ENCODE measurements at regions not wholly inside any gene's neighbourhood (a gene's known extent, or its start where the extent isn't known, plus 50 kb on each side); places are given as distances from the start of the nearest gene placed in this dataset.

DNA sequence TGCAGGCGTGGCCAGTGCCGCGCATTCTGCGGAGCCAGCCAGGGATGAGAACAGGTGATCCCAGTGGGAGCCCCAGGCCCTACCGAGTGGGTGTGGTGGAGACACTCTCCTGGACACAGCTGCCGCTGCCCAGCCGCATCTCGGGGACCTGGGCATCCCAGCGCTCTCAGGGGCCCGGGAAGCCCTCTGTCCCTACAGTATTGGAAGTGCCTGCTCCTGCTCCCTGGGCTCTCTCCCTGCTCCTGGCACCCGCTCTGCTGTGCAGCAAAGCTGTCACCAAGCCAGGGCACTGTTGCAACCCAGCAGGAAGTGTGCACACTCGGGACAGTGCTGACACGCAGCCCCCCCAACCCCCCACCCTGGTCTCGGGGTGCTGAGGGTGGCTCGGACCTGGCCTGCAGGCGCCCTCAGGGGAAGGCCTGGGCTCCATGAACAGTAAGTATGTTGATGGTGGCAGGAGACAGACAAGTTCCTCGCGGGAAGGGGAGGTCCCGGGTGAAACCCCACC, 1177.4 kb upstream of the GBE1 start:
- DNase-seq, result no peak

GRCh38 chr3:82927309-82928253, 1166.1 kb upstream of the GBE1 start:
- DNase-seq, result no peak

DNA sequence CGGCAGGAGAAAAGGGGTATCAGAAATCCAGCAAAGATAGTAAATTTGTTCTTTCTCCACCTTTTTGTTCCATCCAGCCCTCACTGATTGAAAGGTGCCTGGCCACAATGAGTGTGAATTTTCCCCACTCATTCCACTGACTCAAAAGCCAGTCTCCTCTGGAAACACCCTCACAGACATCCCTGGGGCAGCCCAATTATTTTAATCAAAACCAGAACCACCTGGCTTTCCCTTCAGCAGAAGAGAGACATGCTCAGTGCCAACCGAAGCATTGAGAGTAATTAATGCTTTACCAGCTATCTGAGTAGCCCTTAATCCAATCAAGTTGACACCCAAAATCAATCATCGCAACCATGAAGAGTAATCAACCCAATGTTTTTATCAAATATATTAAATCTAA, 1129.6 kb upstream of the GBE1 start:
- DNase-seq, result no peak

DNA sequence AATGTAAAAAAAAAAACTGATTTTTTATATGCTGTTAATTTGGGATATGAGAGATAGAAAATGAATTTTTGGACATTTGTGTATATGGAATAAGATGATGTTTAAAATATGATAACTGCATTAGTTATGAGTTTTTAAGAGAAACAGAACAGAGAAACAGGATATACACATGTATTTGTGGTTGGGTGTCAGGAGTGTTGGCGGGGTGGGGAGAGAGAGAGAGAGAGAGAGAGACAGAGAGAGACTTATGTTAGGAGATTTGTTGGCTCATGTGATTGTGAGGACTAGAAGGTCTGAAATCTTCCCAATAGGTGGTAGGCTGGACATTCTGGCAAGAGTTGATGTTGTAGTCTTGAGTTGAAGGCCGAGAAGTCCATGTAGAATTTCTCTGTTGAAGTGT, 1121.6 kb upstream of the GBE1 start:
- no peak for DNase-seq

DNA sequence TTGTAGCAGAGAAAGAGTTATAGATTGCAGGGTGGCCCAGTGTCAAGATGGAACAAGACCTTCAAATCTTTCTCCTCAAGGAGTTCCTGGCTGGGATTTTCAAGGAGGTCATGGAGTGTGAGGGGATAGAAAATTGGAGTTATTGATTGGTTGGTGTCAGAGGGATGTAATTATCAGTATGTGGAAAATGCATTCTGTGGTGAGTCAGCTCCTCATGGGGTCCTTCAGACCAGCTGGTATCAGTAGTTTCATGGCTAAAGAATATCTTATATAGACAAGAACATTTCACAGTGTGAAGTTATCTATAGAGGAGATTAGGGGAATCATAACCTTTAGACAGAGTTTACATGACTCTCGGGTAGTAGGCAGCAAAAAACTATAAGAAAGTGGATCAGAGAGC, 1114.0 kb upstream of the GBE1 start:
- no peak for DNase-seq

GRCh38 chr3:82839871-82840270, 1078.4 kb upstream of the GBE1 start:
- no peak for DNase-seq

- no peak for DNase-seq
Observed at GRCh38 chr3:82834098-82834497, 1072.7 kb upstream of the GBE1 start.

DNA sequence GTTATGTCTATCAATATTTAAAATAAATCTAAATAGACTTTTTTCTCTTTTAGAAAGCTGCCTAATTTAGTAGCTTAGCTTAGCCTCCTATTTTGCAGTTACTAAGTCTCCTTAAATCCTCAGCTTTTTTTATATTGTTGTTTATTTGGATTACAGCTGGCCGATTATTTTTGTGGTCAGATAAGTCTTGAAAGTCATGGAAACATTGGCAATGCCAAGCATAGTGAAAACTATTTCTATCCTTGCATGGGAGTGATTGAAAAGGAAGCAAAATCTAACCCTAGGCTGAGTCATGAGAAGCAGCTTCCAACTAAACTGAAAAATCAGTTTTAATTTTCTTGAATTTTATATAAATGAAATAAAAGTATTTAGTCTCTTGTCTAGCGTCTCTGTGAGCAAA, 1063.0 kb upstream of the GBE1 start:
- DNase-seq, result no peak

DNA sequence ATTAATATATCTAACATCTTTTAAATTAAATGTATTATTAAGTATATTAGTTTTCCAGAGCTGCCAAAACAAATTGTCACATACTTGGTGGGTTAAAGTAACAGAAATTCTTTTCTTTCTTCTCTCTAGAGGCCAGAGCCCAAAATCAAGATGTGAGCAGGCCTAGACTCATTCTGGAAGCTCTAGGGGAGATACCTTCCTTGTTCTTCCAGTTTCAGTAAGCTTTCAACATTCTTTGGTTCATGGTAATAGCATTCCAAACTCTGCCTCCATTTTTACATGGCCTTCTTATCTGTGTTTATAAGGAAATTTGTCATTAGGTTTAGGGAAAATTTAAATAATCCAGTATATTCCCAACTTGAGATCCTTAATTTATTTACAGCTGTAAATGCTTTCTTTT, 1054.6 kb upstream of the GBE1 start:
- DNase-seq, result no peak

GRCh38 chr3:82815417-82816058, 1054.1 kb upstream of the GBE1 start:
- no peak for DNase-seq

- no peak for DNase-seq
Observed at GRCh38 chr3:82814660-82815059, 1053.2 kb upstream of the GBE1 start.

DNA sequence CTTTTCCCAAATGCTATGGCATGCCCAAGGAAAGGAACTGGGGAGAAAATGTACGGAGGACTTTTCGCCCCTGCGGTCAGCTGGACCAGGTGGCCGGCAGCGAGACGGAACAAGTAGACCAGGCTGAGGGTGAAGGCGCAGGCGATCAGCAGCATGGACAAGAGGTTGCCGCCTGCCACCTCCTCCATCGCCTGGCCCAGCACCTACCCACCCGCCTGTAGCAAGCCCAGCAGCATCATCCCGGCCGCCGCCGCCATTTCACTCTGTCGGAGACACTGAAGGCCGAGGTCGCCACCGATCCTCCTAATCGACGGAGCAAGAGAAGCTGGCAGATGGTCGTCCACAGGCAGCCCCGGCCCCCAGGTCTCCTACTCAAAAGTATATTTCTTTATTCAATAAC, 1046.3 kb upstream of the GBE1 start:
- DNase-seq, result no peak

DNA sequence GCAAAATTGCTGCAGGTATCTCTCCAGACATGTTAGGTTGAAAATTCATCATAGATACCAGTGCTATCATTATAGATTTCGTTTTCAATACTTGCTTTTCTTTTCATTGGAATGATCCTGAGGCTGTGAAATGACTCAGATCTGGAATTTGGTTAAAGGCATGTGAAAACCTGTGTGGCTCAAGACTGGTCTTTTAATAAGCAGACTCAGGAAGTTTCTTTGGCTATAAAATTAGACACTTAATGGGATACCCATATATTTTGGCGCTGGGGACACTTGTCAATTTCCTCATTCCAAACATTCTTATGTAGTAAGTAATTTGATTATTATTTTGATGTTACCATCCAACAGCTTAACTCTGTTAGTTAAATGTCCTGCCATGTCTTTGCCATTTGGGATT, 1041.1 kb upstream of the GBE1 start:
- DNase-seq, result no peak

- DNase-seq, result no peak
Observed at GRCh38 chr3:82800248-82800647, 1038.8 kb upstream of the GBE1 start.

DNA sequence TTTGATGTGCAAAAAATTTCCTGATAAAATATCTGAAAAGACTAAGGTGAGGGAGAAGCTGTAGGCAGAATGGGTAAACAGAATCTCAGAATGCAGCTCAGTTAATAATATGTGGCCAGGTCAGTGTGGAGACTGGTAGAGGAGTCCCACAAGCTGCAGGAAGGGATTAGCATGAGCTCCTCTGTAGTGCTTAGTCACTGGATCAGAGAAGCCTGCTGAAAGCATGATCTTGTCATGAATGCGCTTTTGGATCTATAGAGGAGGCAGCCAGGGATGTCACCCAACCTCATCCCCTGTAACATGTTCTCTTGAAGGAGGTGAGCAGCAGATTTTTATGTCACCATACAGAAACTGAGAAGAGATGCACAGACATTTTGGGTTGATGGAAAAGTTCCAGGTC, 1035.3 kb upstream of the GBE1 start:
- DNase-seq, result no peak

DNA sequence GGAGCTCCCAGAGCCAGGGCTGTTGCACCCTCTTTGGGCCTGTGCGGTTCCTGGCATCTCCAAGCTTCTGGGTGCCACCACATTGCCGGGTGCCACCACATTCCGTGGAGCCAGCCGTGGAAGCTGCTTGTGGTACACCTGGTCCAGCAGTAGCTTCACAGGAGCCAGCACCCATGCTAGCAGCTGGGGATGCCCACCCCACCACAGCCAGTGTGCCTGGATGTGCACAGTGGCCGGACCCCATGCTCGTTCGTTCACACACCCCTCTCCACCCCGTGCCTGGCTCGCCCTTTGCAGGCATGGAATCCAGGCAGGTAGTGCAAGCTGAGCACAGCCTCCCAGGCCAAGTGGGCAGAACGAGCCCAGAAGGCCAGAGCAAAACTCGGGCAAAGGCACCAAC, 1029.8 kb upstream of the GBE1 start:
- no peak for DNase-seq

DNA sequence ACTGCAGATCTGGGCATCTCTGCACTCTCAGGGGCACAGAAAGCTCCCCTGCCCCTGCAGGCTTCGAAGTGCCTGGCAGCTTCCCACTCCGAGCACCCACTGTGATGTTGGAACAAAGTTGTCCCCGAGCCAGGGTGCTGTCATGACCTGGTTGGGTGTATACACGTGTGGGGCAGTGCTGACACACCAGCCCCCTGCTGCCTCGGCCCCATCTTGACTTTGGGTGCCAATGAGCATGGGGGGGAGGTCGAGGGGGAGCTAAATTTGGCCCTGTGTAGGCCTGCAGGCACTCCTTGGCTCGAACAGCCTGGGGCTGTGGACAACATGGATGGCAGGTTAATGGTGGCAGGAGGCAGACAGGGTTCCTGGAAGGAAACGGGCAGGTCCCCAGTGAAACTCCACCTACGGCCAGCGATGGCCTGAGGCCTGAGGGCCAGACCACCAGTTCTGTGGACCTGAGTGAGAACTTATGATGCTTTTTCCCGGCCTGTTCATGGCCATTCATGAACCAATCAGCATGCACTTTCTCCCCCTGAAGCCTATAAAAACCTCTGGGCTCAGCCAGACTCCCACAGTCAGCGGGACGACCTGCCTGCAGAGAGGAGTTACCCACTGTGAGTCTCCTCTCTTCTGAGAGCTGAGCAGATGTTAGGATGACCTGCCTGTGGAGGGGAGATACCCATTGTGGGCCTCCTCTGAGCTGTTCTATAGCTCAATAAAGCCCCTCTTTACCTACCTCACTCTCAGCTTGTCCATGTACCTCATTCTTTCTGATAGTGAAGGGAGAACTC, 1029.1 kb upstream of the GBE1 start:
- no peak for DNase-seq

- no peak for DNase-seq
Observed at GRCh38 chr3:82783194-82783593, 1021.7 kb upstream of the GBE1 start.

- DNase-seq, result no peak
Observed at GRCh38 chr3:82773207-82773606, 1011.8 kb upstream of the GBE1 start.

- no peak for DNase-seq
Observed at GRCh38 chr3:82764521-82764920, 1003.1 kb upstream of the GBE1 start.

DNA sequence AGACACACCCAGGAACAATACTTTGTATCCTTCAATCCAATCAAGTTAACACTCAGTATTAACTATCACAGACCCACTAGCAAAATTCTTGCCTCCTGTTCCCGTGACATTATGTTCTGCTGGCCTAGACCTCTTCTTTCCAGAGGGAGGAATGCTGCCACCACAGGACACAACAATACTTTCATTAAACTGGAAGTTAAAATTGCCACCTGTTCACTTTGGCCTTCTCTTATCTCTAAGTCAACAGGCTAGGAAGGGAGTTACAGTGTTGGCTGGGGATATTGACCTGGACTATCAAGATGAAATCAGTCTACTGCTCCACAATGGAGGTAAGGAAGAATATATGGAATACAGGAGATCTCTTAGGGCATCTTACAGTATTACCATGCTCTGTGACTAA, 1000.4 kb upstream of the GBE1 start:
- no peak for DNase-seq

GRCh38 chr3:82745544-82745943, 984.1 kb upstream of the GBE1 start:
- no peak for DNase-seq

DNA sequence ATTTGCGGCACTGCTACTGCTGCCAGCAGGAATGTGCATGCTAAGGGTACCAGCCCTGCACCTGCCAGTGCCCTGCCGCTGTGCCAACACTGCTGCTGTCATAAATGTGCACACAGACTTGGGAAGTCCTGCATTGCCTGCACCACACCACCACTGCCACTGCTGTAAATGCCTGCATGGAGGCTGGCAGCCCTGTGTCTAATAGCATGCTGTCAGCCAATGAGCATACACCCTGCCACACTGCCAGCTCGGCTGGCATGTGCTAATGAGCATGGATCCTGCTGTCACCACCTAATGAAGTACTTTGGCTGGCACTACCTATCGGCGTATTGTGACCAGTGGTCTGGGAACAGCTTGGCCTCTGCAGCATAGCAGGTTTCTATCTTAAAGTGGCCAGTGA, 981.8 kb upstream of the GBE1 start:
- DNase-seq, result no peak

- no peak for DNase-seq
Observed at GRCh38 chr3:82741346-82741745, 979.9 kb upstream of the GBE1 start.

All from NCI-H1048 (cell line).